Left lobe of liver (tissue), 2 donors: ENCODE measurements at regions not wholly inside any gene's neighbourhood (a gene's known extent, or its start where the extent isn't known, plus 50 kb on each side); places are given as distances from the start of the nearest gene placed in this dataset.

ENCODE experiments used
- ATAC-seq: fragments of 200-7000 bp; cut with Tn5 transposase; one replicate; pipeline ENCODE4 v1.9.1; 2020; ENCODE audit warnings: mild to moderate bottlenecking, moderate library complexity
- DNase-seq: peaks from one replicate; pipeline ENCODE4 v3.0.0-alpha.2; 2020; ENCODE audit warnings: low spot score
- donor health status: DM: no; HTN: no; CAD: no; lungs with moderate emphysema.
- donor health status: DM: no; HTN: yes; CAD: no.

DNA sequence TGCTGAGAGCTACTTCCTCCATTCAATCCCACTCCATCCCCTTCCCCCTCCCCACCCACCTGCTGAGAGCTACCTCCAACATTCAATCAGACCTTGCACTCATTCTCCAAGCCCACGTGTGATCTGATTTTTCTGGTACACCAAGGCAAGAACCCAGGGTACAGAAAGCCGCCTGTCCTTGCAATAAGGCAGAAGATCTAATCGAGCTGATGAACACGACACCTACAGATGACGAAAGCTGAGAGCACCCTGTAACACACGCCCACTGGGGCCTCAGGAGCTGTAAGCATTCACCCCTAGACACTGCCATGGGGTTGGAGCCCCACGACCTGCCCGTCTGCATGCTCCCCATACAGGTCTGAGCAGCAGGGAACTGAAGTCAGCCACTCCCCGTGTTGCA lies 58.3 kb downstream of the TRIML1 start:
- DNase-seq (no peak), ATAC-seq (no peak)

DNA sequence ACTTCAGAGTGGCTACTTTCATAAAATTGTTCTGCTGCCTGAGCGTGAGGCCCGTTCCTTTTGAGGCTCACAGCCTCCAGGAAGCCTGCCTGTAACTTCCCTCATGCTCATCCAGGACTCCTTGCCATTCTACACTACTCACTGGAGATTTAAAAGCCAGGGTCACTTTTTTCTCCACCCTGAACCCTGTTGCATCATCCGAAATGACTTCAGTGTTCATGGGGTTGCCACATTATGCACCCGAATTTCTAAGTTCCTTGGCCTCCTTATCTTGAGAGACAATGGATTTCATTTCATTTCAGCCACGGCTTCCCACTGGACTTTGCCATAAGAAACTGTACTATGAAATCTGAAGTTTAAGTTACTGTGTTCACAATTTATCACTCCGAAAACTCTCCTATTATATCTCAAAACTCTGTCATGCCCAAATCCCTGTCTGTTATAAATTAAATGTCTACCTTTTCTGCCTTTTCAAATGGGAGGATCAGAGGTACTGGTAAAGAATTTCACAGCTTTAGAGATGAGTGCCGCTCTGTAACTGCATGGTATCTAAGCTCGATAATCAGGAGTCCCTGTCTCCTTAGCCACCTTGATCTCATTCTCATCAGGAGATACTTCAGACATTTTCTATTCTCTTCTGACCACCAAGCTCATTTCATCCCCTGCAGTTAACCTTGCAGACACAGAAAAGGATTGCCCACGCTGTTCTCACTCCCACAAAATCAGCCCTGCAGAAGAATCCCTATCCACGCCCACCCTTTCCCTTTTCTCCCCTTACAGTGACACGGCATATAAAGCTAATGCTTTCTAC lies 59.9 kb downstream of the TRIML1 start:
- ATAC-seq (no peak), DNase-seq (no peak)

- ATAC-seq (no peak), DNase-seq (no peak)
Measured at GRCh38 chr4:188201851-188202250, 62.6 kb downstream of the TRIML1 start.

DNA sequence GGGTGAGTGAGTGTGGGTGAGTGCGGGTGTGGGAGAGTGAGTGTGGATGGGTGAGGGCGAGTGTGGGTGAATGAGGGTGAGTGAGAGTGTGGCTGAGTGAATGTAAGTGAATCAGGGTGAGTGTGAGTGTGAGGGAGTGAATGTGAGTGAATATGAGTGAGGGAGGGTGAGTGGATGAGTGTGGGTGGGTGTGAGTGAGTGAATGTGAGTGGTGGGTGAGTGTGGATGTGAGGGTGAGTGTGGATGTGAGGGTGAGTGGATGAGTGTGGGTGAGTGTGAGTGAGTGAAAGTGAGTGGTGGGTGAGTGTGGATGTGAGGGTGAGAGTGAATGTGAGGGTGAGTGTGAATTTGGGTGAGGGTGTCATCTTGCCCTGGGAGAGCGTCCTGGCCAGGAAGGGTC lies 67.5 kb downstream of the TRIML1 start:
- no peak for ATAC-seq
- no peak for DNase-seq

GRCh38 chr4:188214861-188215260 lies 75.6 kb downstream of the TRIML1 start:
- DNase-seq (no peak), ATAC-seq (no peak)

- ATAC-seq (no peak), DNase-seq (no peak)
Measured at GRCh38 chr4:188218392-188218791, 79.2 kb downstream of the TRIML1 start.

DNA sequence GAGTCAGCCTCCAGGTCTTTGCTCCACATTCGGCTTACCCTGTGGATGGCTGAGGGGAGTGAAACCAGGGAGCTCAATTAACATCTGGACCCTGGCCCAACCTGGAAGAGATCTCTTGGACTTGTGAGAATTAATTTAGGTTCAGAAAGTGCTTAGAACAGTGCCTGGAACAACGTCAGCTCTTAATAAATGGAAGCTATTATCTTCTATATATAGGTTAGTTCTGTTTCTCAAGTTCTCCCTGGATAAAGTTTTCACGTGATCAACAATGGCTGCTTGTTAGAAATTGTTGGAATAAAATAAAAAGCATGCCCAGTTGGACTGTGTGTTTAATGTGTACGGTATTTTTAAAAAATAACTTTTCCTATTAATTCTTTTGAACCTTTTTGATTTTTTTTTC lies 80.8 kb downstream of the TRIML1 start:
- ATAC-seq (no peak), DNase-seq (no peak)

- DNase-seq = no peak
- ATAC-seq = no peak
Measured at GRCh38 chr4:188221090-188221489, 81.8 kb downstream of the TRIML1 start.

DNA sequence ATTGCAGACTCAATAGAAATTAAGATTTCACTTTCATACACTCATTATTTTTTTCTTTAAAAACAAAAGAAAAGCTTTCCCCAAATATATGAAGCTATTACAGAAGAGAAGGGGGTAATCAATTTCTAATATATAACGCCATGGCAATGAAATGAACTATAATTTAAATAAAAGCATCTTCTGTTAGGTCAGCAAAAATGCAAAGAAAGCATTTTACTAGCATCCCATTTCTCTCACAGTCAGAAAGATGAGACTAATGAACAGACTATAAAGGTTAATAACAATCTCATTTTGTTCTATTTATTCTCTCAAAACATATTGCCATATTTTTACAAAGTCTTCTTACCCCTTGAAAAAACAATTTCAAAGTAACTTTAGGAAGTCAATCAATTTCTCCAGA lies 89.0 kb downstream of the TRIML1 start:
- ATAC-seq (no peak), DNase-seq (no peak)

DNA sequence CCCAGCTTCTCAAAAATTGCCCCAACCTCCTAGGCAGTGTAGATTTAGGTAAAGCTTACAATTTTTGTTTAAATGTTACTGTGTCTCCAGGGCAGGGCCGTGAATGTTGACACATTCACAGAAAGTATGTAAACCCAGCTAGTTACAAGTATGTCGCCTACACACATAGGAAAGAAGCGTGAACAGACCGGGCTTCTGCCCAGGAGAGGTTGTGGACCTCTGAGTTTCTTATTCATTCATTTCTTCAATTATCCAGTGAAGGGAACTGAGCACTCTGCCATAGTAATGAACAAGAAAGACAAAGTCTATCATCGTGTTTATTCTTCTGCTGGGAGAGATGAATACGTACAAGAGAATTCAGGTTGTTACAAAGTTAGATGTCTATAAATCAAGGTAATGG lies 93.2 kb downstream of the TRIML1 start:
- no peak for DNase-seq
- no peak for ATAC-seq

DNA sequence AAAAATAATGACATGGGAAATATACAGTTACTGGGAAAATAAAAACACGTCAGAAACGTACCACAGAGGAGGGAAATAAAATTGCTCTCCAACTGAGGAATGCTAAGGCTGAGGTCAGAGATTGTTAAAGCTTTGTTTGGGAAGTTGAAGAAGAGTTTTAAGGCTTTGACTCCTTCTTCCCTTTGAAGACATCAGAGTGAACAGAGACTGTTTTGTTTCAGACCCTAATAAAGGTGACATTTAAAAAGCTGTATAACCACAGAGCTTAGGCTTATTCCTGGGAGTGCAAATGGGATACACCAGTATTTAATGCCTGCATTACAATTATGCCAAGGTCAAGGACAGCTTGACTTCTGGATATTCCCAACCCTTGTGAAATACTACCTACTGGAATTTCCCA lies 102.8 kb downstream of the TRIML1 start:
- no peak for DNase-seq
- ATAC-seq = no peak

DNA sequence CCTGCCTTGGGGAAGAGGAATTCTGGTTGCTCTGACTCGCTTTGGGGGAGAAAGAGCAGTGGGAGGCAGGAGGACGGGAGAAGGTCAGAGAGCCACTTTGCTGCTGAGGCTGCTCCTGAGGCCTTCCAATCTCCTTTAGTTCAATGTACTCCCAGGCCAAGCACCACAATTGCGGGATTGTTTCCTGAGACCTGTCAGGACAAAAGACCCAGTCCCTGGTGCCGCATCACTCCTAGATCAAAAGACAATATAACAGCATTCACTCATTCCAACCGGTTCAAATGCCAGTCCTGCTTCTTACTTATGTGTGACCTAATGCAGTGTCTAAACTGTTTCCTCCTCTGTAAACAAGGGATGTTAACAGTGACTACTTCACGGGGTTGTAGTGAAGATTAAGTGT lies 106.4 kb downstream of the TRIML1 start:
- no peak for DNase-seq

GRCh38 chr4:188246488-188246887 lies 107.2 kb downstream of the TRIML1 start:
- ATAC-seq (no peak), DNase-seq (no peak)

More for the DNA sequence above, 106.4 kb downstream of the TRIML1 start:
- no peak for ATAC-seq

DNA sequence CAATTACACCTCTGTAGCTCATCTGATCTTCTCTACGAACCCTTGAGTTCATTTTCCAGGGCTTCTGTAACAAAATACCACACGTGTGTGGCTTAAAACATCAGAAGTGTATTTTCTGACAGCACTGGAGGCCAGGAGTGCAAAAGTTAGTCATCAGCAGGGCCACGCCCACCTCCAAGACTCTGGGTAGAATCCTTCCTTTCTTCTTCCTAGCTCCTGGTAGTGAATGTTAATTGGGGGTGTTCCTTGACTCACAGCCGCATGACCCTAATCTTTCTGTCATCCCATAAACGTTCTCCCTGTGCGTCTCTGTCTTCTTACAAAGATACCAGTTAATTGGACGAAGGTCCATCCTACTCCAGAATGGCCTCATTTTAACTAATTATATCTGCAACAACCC lies 115.0 kb downstream of the TRIML1 start:
- no peak for DNase-seq
- no peak for ATAC-seq

GRCh38 chr4:188262464-188262863 lies 123.2 kb downstream of the TRIML1 start:
- ATAC-seq = no peak
- no peak for DNase-seq

DNA sequence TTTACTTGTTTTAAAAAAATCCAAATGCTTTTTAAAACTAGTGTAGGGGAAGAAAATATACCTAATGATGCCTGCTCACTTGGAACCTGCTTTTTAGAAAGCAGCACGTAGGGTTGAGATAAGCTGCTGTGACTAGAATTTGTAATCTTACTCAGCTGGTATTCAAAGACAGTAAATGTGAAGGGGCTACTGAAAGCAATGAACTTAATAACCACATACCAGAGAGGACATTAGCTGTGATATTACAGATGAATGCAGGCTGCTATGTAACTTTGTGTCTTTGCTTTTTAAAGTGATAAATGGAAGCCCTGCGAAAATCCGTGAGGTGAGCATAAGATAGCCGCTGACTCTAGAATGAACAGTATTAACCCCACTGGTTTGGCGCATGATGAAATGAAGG lies 124.1 kb downstream of the TRIML1 start:
- no peak for DNase-seq
- no peak for ATAC-seq

DNA sequence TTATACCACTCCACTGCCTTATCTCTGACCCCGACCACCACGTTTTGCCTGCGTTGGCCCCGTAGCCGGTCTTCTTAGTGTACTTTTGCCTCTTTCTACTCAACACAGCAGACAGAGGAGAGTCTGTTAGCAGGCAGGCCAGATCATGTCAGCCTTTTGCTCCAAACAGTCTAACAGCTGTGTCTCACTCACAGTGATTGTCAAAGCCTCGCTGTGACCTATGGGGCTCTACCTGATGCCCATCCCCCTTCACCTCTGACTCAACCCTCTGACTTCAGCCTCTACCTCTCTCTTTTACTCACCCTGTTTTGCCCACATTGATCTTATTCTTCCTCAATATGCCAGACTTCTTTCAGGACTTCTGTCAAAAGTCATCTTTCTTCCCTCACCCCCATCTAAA lies 127.1 kb downstream of the TRIML1 start:
- no peak for ATAC-seq

DNA sequence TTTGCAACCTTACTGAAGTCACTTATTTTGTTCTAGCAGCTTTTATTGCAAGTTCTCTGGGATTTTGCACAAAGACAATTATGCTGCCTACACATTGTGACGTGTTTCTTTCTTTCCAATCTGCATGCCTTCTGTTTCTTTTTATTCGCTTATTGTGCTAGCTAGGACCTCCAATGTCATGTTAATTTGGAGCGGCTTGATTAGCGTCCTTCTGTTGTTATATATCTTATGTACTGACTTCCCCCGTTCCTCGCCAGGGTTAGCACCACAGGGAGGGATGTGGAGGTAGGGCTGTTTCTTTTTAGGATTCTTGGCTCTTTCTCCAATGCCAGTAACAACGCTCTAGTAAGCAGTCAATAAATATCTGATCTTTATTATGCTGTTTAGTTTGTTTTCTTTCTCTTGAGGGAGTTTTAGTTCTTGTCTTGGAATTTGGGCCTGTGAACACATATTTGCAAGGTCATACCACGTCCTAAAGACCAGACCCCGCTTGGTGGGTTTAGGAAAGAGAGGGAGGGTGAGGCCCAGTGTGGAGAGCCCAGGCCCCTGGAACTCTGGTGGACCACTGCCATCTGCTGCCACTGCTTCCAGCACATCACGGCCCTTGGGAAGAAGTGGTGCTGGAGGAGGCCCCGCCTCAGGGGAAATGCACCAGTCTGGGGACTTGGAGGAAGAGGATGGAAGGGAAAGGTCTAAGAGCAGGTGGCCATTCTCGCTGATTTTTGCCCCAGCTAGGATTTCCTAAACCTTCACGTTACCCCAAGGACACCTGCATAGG lies 129.1 kb downstream of the TRIML1 start:
- no peak for ATAC-seq
- DNase-seq = no peak

More for the DNA sequence above, 127.1 kb downstream of the TRIML1 start:
- DNase-seq = no peak

GRCh38 chr4:188270273-188271069 lies 131.2 kb downstream of the TRIML1 start:
- ATAC-seq (no peak), DNase-seq (no peak)

DNA sequence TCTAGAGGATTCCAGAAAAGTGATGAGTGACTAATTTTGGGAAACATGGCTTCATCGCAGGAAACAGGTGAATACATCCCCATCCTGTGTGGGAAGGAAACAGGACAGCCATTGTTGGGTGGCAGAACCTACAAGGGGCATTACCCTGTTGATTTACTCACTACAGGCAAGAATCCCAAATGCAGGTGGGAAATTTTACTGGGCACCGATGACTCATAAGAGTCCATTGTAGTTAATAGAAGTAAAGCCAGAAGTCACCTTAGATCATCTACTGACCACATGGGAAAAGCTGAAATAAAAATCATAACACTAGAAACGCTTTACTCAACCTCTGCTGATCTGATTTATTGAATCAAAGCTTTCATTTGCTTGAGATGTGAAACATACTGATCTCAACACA lies 136.4 kb downstream of the TRIML1 start:
- no peak for DNase-seq
- no peak for ATAC-seq

- ATAC-seq (no peak), DNase-seq (no peak)
Measured at GRCh38 chr4:188279184-188279583, 139.9 kb downstream of the TRIML1 start.
